SJSA1 (cell line): ENCODE measurements at regions not wholly inside any gene's neighbourhood (a gene's known extent, or its start where the extent isn't known, plus 50 kb on each side); places are given as distances from the start of the nearest gene placed in this dataset.
"Not testable (repeated sequence)": the region's sequence is repeated elsewhere in the genome, so short reads cannot be mapped to it uniquely, and the experiment has no call there.

Experiments used
- DNase-seq, 2 experiments: peaks; one replicate each; pipeline ENCODE4 v3.0.0-alpha.2; 2015 to 2020; ENCODE audit warnings: low spot score in 2 of 2, low read depth in 1 of 2
- H3K27ac ChIP-seq: fragments of 250-450 bp; sonication (Bioruptor Pico); 2 replicates; pipeline ENCODE4 v1.5.1; 2020; ENCODE audit warnings: mild to moderate bottlenecking, moderate library complexity
- H3K27me3 ChIP-seq: fragments of 250-450 bp; sonication (Bioruptor Pico); replicated peaks from 2 replicates; pipeline ENCODE4 v1.5.1; 2020; ENCODE audit warnings: mild to moderate bottlenecking, moderate library complexity
- H3K36me3 ChIP-seq: fragments of 250-450 bp; sonication (Bioruptor Pico); 2 replicates; pipeline ENCODE4 v1.5.1; 2020; ENCODE audit warnings: mild to moderate bottlenecking
- H3K4me1 ChIP-seq: fragments of 250-450 bp; sonication (Bioruptor Pico); replicated peaks from 2 replicates; pipeline ENCODE4 v1.6.1; 2021; ENCODE audit warnings: mild to moderate bottlenecking
- H3K4me3 ChIP-seq: fragments of 250-450 bp; sonication (Bioruptor Pico); 2 replicates; pipeline ENCODE4 v1.5.1; 2020; ENCODE audit warnings: mild to moderate bottlenecking
- H3K9me3 ChIP-seq: fragments of 250-450 bp; sonication (Bioruptor Pico); replicated peaks from 2 replicates; pipeline ENCODE4 v1.5.1; 2020; ENCODE audit warnings: mild to moderate bottlenecking

DNA sequence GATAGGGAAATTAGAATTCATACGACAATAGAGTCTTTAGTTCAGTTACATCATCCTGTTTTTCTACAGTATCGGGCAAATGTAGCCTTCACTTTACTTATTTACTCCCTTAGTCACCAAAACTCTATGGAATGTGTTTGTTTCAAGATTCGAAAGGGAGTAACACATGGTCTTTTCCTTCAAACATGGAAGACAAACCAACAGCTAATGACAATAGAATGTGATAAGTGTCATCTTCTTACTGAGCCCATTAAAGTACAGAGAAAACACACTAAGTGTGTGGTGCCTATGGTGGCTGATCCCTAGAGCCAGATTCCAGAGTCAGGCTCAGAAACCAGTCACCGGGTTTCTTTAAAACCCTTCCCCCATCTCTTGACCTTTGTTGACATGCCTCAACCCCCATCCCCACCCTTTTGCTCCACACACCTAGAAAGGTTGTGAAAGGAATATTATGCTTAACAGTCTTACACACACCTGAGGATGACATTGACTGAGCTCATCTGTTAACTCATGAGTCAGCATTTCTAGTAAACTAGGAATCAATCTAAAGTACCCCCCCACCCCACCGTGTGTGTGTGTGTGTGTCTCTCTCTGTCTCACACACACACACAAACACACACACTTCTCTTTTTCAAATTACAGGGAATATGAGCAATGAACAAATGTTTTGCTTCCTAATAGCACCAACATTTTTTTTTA lies 549.6 kb upstream of the CCDC54 start:
- Histone ChIP-seq H3K27me3 (no peaks in the 10 kb centered on the region), H3K4me1 (peaks cover 54% of the 10 kb centered on the region), H3K4me3 (no peak overlapping the region), H3K9me3 (peaks cover 6% of the 10 kb centered on the region; the same call in 1 of the 2 replicates), H3K27ac (peak overlapping the region; percentile 83), H3K36me3 (no peaks in the 10 kb centered on the region)
- DNase-seq, result peak in 1 of 2 experiments; percentile 59

DNA sequence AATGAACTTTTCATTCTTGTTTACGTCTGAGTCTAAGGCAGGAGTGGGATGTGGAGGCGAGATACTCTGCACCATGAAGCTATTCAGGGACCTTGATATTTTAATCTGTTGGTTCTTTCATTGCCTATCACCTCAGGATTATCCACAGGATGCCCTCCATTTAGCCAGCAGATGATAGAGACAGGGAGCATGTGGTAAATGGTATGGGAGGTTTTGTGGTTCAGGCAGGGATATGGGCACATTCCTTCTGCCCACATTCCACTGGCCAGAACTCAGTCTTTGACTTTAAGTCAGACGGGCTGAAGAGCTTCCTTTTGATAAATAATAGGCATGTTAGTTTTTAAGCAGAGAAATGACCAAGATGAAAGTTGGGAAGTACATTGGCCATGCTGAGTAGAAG lies 548.0 kb upstream of the CCDC54 start:
- DNase-seq, result peak in 1 of 2 experiments; percentile 27
- peaks cover 9% of the 10 kb centered on the region; the same call in 1 of the 2 replicates for H3K9me3 ChIP-seq
- H3K27ac ChIP-seq, result no peak overlapping the region
- no peak overlapping the region for H3K4me3 ChIP-seq
- no peaks in the 10 kb centered on the region for H3K36me3 ChIP-seq
- H3K4me1 ChIP-seq, result peaks cover 54% of the 10 kb centered on the region
- no peaks in the 10 kb centered on the region for H3K27me3 ChIP-seq

DNA sequence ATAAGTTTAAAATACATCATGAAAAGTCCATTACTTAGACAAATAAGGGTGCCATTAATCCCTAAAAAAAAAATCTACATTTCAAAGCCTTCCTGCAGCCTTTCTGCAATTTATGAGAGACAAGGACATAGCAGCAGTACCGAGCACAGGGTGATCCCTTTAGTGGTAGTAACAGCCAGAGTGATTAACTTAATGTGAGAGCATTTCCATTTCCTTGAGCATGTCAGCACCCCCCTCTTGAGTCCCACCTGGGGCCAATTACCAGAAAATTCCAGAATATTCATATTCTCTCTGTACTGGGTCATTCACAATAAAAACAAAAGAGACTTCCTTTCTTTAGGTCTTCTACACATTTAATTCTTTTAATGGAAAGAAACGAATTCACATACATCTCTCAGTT lies 546.9 kb upstream of the CCDC54 start:
- Histone ChIP-seq H3K27ac (no peak overlapping the region), H3K4me1 (peaks cover 44% of the 10 kb centered on the region), H3K27me3 (no peaks in the 10 kb centered on the region), H3K4me3 (no peak overlapping the region), H3K36me3 (no peaks in the 10 kb centered on the region), H3K9me3 (peaks cover 9% of the 10 kb centered on the region; the same call in 1 of the 2 replicates)
- no peak for DNase-seq

DNA sequence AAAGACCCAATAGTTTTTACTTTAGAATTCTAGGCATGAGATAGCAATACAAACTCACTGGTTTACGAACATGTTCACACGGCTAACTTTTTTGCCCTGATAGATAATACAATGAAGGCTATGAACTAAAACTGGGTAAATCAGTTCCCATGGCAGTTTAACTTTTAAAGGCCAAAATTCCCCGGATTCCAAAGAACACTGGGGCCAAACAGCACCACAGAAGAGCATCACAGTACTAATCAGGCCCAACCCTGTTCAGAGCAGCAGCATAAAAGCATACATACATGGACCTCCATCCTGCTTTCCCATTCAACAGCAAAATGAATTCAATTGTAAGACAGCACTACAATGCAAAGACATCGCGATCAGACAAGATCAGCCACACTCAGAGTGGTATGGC lies 540.3 kb upstream of the CCDC54 start:
- no peak for DNase-seq

DNA sequence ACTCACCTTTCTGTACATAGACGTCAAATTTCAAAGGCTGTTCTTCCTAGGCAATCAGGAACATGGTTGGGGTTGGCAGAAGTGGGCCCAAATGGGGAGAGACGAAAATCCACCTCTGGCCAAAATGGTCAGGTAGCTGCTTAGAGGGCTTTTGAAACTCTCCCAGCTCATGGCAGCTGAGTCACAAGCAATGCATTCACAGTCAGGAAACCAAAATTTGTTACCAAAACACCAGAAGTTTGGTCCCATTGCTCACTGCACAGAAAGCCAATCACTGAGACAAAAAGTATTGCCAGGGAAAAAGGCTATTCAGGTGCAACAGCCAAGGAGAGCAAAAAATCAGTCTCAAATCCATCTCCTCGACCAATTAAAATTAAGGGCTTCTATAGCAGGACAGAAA lies 539.6 kb upstream of the CCDC54 start:
- DNase-seq, result no peak
- Histone ChIP-seq H3K27me3 (no peaks in the 10 kb centered on the region), H3K4me3 (no peak overlapping the region), H3K4me1 (peaks cover 16% of the 10 kb centered on the region), H3K27ac (no peak overlapping the region), H3K36me3 (no peaks in the 10 kb centered on the region), H3K9me3 (peaks cover 3% of the 10 kb centered on the region; the same call in 1 of the 2 replicates)

More for the DNA sequence above, 540.3 kb upstream of the CCDC54 start:
- Histone ChIP-seq H3K27me3 (no peaks in the 10 kb centered on the region), H3K36me3 (no peaks in the 10 kb centered on the region), H3K4me1 (peaks cover 9% of the 10 kb centered on the region), H3K27ac (no peak overlapping the region), H3K9me3 (peaks cover 9% of the 10 kb centered on the region; the same call in 1 of the 2 replicates), H3K4me3 (no peak overlapping the region)

DNA sequence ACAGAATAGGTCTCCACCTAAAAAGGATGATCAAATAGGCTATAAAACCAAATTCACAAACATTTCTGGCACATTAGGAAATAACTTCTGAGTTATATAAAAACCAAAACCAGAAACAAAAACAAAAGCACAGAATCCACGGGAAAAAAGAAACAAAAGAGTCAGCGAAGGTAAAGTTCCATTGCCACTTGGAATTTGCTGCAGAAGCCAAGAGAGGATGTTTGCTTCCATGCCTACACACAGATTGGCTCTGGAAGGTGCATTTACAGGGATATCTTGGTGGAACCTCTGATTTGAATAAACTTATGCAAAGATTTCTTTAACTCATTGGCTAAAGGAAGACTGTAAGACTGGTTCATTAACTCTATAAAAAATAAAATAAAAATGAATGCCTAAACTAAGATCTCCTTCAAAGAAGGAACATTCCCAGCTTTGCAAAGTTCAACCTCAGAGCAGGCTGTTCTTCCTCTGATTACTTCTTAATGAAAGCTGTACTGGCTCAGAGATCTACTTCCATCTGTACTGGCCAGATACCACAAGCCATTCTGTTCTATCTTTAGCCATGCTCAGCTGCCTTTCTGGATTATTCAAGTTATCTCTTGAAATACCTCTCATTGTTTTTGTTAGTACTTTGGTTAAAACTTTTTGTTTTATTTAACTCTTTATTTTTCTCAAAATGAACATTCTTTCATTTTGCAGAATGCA lies 537.5 kb upstream of the CCDC54 start:
- H3K36me3 ChIP-seq, result no peaks in the 10 kb centered on the region
- H3K27ac ChIP-seq, result no peak overlapping the region

DNA sequence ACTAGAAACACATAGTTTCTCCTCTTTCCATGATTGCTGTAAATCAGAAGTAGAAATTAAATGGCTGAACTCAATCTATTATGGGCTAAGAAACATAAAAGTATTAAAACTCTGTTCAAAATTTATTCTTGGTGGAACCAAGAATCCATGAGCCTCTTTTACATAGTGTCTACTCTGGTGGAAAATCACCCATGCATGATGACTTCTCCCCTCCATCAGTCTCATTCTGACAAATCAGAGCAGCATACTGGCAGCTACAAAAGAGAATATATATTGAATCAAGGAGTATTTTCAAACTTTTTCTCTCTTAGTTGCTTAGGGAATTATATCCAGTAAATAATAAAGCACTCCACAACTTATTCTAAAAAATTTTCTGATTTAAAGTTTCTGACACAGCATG lies 536.9 kb upstream of the CCDC54 start:
- Histone ChIP-seq H3K27me3 (no peaks in the 10 kb centered on the region), H3K27ac (no peak overlapping the region), H3K9me3 (no peaks in the 10 kb centered on the region), H3K4me1 (peaks cover 17% of the 10 kb centered on the region), H3K36me3 (no peaks in the 10 kb centered on the region), H3K4me3 (no peak overlapping the region)
- DNase-seq, result no peak

More for the DNA sequence above, 537.5 kb upstream of the CCDC54 start:
- DNase-seq, result no peak
- Histone ChIP-seq H3K9me3 (no peaks in the 10 kb centered on the region), H3K4me1 (peaks cover 17% of the 10 kb centered on the region), H3K4me3 (no peak overlapping the region), H3K27me3 (no peaks in the 10 kb centered on the region)

DNA sequence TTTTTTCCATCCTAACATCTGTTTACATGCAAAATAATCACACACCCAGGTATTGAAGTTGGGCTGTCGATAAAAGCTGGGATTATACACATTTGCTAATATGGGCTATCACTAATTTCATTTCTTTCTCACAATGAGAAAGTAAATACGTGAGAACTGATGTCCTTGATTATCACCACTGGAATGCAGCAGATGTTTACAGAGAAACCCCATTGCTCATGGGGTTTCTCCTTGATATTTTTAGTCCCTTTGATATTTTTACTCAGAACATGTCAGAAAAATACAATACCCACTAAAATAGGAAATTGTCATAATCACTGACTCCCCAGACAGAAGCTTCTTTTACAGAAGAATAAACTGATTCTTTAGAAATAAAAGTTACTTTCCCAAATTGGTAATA lies 535.1 kb upstream of the CCDC54 start:
- Histone ChIP-seq H3K36me3 (no peaks in the 10 kb centered on the region), H3K27me3 (no peaks in the 10 kb centered on the region), H3K9me3 (no peaks in the 10 kb centered on the region), H3K4me3 (no peak overlapping the region), H3K27ac (no peak overlapping the region), H3K4me1 (peaks cover 17% of the 10 kb centered on the region)
- DNase-seq, result peak in 1 of 2 experiments; percentile 50

DNA sequence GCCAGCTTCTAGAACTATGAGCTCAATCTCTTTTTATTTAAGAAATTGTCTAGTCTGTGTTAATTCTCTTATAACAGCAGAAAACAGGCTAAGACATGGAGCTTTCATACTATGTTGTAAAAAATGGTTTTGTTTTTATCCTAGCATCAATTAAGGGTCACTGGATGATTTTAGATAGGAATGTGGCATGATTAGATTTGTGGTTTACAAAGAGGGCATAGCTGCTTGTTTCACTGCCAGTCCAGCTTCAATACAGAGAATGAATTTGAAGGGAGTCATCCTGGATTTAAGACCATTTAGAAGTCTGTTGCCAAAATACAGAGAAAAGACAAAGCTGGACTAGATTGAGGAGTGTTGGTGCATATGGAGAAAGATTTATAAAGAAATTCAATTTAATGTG lies 532.6 kb upstream of the CCDC54 start:
- H3K4me3 ChIP-seq, result no peak overlapping the region
- H3K27me3 ChIP-seq, result no peaks in the 10 kb centered on the region
- no peak for DNase-seq
- no peak overlapping the region for H3K27ac ChIP-seq
- peaks cover 13% of the 10 kb centered on the region for H3K4me1 ChIP-seq
- H3K36me3 ChIP-seq, result no peaks in the 10 kb centered on the region
- no peaks in the 10 kb centered on the region for H3K9me3 ChIP-seq

DNA sequence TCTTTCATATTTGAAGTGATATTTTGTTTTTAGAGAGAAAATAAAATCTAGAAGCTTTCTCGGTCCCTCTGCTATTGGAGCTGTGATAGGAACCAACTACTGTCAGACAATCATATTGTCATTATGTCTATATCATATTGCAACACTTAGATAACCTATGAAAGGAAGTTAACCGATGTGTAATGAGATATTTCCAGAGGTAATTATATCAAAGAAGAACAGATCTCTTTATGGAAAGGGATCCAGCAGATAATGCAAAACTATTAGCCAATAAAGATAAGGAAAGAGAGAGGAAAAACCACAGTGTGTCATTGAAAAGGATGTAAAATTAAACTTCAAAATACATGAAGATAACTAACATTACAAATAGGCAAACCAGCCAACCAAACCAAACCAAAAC lies 529.1 kb upstream of the CCDC54 start:
- DNase-seq, result no peak
- Histone ChIP-seq H3K27me3 (no peaks in the 10 kb centered on the region), H3K36me3 (no peaks in the 10 kb centered on the region), H3K9me3 (no peaks in the 10 kb centered on the region), H3K27ac (no peak overlapping the region), H3K4me1 (no peaks in the 10 kb centered on the region), H3K4me3 (no peak overlapping the region)

DNA sequence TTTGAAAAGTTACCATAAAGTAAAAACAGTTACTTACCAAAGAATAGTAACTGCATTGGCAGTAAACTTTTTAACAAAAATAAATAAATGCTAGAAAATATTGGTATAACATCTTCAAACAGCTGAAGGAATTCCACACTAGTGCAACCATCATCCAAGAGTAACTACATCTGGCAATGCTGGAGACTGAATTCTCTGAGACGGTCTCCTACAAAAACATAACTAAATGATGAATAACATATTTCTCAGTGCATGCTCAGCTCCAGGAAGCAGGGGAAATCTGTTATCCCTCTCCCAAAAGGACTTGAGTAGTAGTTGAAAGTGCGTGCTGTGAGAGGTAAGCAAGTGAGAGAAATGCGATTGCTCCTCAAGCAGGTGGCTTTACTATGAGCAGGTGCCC lies 526.8 kb upstream of the CCDC54 start:
- H3K4me1 ChIP-seq, result no peaks in the 10 kb centered on the region
- H3K9me3 ChIP-seq, result no peaks in the 10 kb centered on the region
- H3K27ac ChIP-seq, result no peak overlapping the region
- no peak overlapping the region for H3K4me3 ChIP-seq
- DNase-seq, result no peak
- no peaks in the 10 kb centered on the region for H3K27me3 ChIP-seq
- H3K36me3 ChIP-seq, result no peaks in the 10 kb centered on the region

DNA sequence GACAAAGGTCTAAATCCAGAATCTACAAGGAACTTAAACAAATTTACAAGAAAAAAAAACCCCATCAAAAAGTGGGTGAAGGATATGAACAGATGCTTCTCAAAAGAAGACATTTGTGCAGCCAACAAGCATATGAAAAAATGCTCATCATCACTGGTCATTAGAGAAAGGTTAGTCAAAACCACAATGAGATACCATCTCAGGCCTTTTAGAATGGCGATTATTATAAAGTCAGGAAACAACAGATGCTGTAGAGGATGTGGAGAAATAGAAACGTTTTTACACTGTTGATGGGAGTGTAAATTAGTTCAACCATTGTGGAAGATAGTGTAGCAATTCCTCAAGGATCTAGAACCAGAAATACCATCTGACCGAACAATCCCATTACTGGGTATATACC lies 518.9 kb upstream of the CCDC54 start:
- H3K27ac ChIP-seq, H3K9me3 ChIP-seq, DNase-seq, H3K36me3 ChIP-seq, H3K4me3 ChIP-seq, H3K27me3 ChIP-seq: not testable (repeated sequence)
- peaks cover 22% of the 10 kb centered on the region for H3K4me1 ChIP-seq

DNA sequence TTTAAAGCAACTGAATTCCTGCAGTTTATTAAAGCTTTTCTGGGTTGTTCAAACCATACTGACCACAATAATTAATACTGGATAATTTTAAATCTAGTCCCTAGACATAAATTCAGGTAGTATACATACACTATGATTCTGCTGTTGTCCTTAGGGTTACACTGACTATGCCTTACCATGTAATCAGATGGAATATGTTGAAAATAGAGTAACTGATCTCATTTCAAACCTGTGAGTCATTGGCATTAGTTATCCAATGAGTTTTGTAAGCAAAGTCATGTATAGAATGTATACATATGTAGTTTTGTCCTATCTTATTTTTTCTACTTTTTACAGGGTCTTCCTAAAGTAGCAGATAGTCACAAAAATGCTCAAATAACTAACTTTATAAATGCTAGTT lies 517.1 kb upstream of the CCDC54 start:
- no peak for DNase-seq
- no peak overlapping the region for H3K4me3 ChIP-seq
- H3K36me3 ChIP-seq, result no peaks in the 10 kb centered on the region
- no peaks in the 10 kb centered on the region for H3K9me3 ChIP-seq
- no peaks in the 10 kb centered on the region for H3K27me3 ChIP-seq
- H3K27ac ChIP-seq, result no peak overlapping the region; the same call in 1 of the 2 replicates
- H3K4me1 ChIP-seq, result peaks cover 22% of the 10 kb centered on the region

DNA sequence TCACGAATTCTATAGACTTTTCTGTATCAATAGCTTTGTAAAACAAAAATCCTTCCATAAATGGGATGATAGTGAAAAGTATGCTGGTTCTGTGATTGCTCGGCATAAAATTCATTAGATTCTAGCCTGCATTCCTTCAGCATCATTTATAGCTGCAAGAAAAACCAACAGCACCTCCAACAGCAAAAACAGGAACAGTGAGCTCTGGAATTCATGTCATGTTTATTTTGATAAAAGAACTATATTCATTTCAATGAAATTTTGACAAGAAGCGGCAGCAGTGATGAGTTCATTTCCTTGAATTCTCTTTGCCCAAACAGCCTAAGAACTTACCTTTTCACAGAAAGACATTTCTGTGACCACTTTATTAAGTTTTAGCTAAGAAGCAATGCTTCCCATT lies 515.2 kb upstream of the CCDC54 start:
- H3K36me3 ChIP-seq, result no peaks in the 10 kb centered on the region
- no peaks in the 10 kb centered on the region for H3K27me3 ChIP-seq
- H3K4me3 ChIP-seq, result no peak overlapping the region
- H3K4me1 ChIP-seq, result peaks cover 22% of the 10 kb centered on the region
- DNase-seq, result peak in 1 of 2 experiments; percentile 48
- H3K27ac ChIP-seq, result peak overlapping the region; percentile 34
- H3K9me3 ChIP-seq, result no peaks in the 10 kb centered on the region
